ENCODE measurements at regions not wholly inside any gene's neighbourhood (a gene's known extent, or its start where the extent isn't known, plus 50 kb on each side); places are given as distances from the start of the nearest gene placed in this dataset.

DNA sequence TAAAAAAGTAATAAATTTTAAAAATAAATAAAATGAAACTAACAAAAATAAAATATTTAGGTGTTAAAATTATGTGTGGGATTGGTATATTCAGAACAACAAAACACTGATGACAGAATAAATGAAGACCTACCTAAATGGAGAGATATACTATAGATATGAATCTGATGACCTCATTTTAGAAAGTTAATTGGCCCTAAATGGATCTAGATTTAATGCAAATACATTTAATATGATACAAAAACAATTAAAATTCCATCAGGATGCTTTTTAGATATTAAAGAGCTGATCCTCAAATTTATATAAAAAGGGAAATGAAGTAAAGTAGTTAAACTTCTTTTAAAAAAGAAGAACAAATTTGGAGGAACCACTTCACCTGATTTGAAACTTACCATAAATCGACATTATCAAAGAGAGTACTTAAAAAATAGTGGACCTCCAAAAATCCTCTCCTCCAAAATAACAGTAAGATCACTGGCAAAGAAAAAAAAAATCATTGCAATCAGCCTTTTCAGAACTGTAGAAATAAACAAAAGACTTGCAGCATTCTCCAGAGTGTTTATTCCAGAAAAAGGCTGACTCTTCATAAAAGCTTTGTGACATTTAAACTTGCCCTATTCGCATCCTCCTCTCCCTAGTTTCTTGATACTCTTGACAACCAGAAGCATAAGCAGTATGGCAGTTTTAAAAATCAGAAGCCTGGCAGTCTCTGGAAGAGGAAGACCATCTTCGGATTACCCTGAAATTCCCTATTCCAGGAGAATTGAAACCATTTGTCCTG lies 125.9 kb upstream of the AKR1E2 start:
- Histone ChIP-seq H3K23ac (ENCODE audit: insufficient read length, low read depth, low read length) (no peak overlapping the region), H2BK12ac (ENCODE audit: insufficient read length, low read depth, low read length) (no peak overlapping the region), H2AFZ (ENCODE audit: low read length) (no peak overlapping the region), H4K8ac (replicated peaks; ENCODE audit: insufficient read length, low read depth, low read length) (no peak overlapping the region), H3K23me2 (ENCODE audit: insufficient read length, low read depth, low read length, poor library complexity, severe bottlenecking) (no peaks in the 10 kb centered on the region), H3K79me1 (ENCODE audit: insufficient read depth, low read depth, low read length, poor library complexity, severe bottlenecking) (no peaks in the 10 kb centered on the region), H3K27ac (ENCODE audit: insufficient read length, low read depth, low read length) (no peak overlapping the region), H2BK5ac (ENCODE audit: insufficient read length, low read length) (no peak overlapping the region), H3K4me2 (ENCODE audit: insufficient read depth, insufficient read length, low read length) (no peak overlapping the region), H3K4me1 (ENCODE audit: insufficient read depth, low read length) (no peaks in the 10 kb centered on the region), H2BK20ac (ENCODE audit: low read depth, low read length, poor library complexity, severe bottlenecking) (no peak overlapping the region), H3K79me2 (ENCODE audit: insufficient read depth, low read length) (no peaks in the 10 kb centered on the region), H3K27me3 (ENCODE audit: insufficient read depth, low read length) (no peaks in the 10 kb centered on the region), H4K5ac (ENCODE audit: insufficient read length, low read depth, low read length) (no peak overlapping the region), H2BK15ac (ENCODE audit: low read depth, low read length) (no peak overlapping the region), H3K14ac (ENCODE audit: insufficient read depth, low read length) (no peak overlapping the region), H2AK5ac (ENCODE audit: insufficient read length, low read length) (no peak overlapping the region), H4K20me1 (ENCODE audit: control insufficient read depth, insufficient read depth, insufficient read length) (no peaks in the 10 kb centered on the region), H3K56ac (ENCODE audit: insufficient read length, low read depth, low read length) (no peak overlapping the region), H3K9ac (ENCODE audit: extremely low read depth, insufficient read length, low read length) (no peak overlapping the region), H3K18ac (ENCODE audit: insufficient read length, low read depth, low read length) (no peak overlapping the region), H3K4ac (ENCODE audit: low read depth, low read length) (no peak overlapping the region), H2BK120ac (ENCODE audit: low read depth, low read length, poor library complexity, severe bottlenecking) (no peak overlapping the region), H3K9me3 (ENCODE audit: control insufficient read depth, low read depth, low read length) (no peaks in the 10 kb centered on the region), H4K91ac (ENCODE audit: insufficient read length, low read depth, low read length) (no peak overlapping the region), H3T11ph (ENCODE audit: low read length) (no peak overlapping the region)
- no CpG with 5 or more reads among the region's 3 CpGs for WGBS (ENCODE audit: extremely low coverage, insufficient read length, low lambda C conversion rate)
- H3K27me3 Mint-ChIP-seq (ENCODE audit: low read depth) = no peaks in the 10 kb centered on the region
- TF ChIP-seq, protein P1, sequence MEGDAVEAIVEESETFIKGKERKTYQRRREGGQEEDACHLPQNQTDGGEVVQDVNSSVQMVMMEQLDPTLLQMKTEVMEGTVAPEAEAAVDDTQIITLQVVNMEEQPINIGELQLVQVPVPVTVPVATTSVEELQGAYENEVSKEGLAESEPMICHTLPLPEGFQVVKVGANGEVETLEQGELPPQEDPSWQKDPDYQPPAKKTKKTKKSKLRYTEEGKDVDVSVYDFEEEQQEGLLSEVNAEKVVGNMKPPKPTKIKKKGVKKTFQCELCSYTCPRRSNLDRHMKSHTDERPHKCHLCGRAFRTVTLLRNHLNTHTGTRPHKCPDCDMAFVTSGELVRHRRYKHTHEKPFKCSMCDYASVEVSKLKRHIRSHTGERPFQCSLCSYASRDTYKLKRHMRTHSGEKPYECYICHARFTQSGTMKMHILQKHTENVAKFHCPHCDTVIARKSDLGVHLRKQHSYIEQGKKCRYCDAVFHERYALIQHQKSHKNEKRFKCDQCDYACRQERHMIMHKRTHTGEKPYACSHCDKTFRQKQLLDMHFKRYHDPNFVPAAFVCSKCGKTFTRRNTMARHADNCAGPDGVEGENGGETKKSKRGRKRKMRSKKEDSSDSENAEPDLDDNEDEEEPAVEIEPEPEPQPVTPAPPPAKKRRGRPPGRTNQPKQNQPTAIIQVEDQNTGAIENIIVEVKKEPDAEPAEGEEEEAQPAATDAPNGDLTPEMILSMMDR (conservative IDR thresholded peaks at IDR 0.05) = no peak
- peaks cover 0 to 4% of the 10 kb centered on the region in 2 experiments; a peak in 2 of 4 replicates for H3K4me1 Mint-ChIP-seq
- H3K36me3 Mint-ChIP-seq (ENCODE audit: insufficient read depth in 1 of 3, low read depth in 3 of 3) = no peaks in the 10 kb centered on the region
- H3K4me3 Mint-ChIP-seq = no peak overlapping the region
- no peak overlapping the region for H3K27ac Mint-ChIP-seq
- no peaks in the 10 kb centered on the region for H3K9me3 Mint-ChIP-seq
- DNase-seq = no peak
